Spleen (tissue), 7 donors: ENCODE measurements at regions not wholly inside any gene's neighbourhood (a gene's known extent, or its start where the extent isn't known, plus 50 kb on each side); places are given as distances from the start of the nearest gene placed in this dataset.

Experiments used
- CTCF ChIP-seq, 11 experiments: fragments of 200-600 bp in 7 of 11; fragments of 450-650 bp in 4 of 11; sonication (generic) in 4 of 11; IDR thresholded peaks in 8 of 11; conservative IDR thresholded peaks in 3 of 11; 1 replicate in 7 of 11; 2 replicates in 4 of 11; pipeline versions ENCODE4 v1.4.0 to v1.8.0; 2016 to 2021; ENCODE audit warnings: antibody characterized with exemption in 11 of 11, inconsistent platforms in 4 of 11, mild to moderate bottlenecking in 1 of 11
- POLR2A ChIP-seq, 3 donors: fragments of 450-650 bp; IDR thresholded peaks; one replicate each; pipeline ENCODE4 v1.5.1; 2017; ENCODE audit warnings: antibody characterized with exemption in 3 of 3, mild to moderate bottlenecking in 1 of 3
- donor health status: DM: no; HTN: no; CAD: no; lungs with moderate emphysema.
- donor health status: DM: no; HTN: no; CAD: no.
- donor health status: DM: no; HTN: no; CAD: no.

- TF ChIP-seq CTCF (IDR thresholded peaks at IDR 0.05 in 8 of 11, conservative IDR thresholded peaks at IDR 0.05 in 3 of 11) = no peak
- TF ChIP-seq POLR2A (IDR thresholded peaks at IDR 0.05) = no peak
These were observed 77.6 kb upstream of the RASA1 start for GRCh38 chr5:87190041-87190440.
